ENCODE measurements at regions not wholly inside any gene's neighbourhood (a gene's known extent, or its start where the extent isn't known, plus 50 kb on each side); places are given as distances from the start of the nearest gene placed in this dataset.

DNA sequence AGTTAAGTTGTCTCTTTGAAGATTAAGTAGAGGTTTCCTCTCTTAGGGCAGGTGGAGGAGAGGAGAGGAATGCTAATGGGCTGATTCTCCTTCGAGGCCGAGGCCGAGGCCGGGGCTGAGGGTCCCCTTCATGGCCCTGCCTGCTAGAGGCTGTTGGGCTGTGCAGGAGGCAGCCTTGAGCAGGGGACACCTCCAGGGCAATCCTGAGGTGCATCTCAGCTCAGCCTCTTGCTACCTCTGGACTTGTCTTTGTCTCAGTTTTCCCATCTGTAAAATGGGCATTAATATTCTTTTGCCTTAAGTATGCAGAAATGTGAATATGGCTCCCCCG, 97.7 kb upstream of the PRR20G start:
- H3K27ac Mint-ChIP-seq, result no peak overlapping the region
- peaks cover 2% of the 10 kb centered on the region for H3K27me3 Mint-ChIP-seq
- no peaks in the 10 kb centered on the region for H3K4me1 Mint-ChIP-seq (ENCODE audit: low read depth)
- peaks cover 3% of the 10 kb centered on the region for H3K9me3 Mint-ChIP-seq (ENCODE audit: low read depth)
- H3K4me3 Mint-ChIP-seq, result no peak overlapping the region
- no peaks in the 10 kb centered on the region for H3K36me3 Mint-ChIP-seq

DNA sequence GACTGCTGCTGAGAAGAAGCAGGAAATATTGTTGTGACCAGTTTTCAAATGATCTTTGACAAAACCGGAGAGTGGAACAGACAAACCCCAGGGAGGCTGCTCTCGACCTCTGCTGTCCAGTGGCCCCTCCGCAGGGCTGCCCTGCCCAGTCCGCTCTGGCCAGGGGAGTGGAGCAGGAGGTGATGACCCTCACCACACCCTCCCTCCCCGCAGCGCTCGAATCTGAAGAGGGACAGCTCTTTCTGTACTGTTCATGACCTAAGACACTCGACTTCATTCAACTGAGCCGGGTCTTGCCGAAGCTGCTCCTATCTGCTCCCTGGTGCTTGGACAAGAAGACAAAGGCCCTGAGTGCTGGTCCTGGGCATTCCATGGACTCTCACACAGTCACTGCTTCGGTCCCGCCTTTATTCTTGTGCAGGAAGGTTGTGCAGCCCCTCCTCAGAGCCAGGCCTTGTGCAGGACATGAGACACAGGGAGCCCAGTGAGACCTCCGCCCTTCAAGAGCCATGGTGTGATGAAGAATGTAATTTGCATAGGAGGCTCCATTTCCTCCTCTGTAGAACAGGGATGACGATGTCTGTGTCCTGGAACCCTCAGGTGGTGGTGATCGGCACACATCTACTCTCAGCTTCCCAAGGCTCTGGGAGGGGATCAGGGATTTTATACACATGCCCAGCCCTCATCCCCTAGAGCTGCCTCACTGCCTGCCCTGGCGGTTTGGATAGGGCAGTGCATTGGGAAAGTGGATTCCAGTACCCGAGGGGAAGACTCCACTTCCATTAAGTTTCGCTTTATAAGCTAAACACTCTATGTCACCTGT, 97.1 kb upstream of the PRR20G start:
- Mint-ChIP-seq H3K27ac (no peak overlapping the region), H3K27me3 (peaks cover 2% of the 10 kb centered on the region), H3K4me3 (no peak overlapping the region), H3K36me3 (no peaks in the 10 kb centered on the region), H3K9me3 (ENCODE audit: low read depth) (peaks cover 3% of the 10 kb centered on the region), H3K4me1 (ENCODE audit: low read depth) (no peaks in the 10 kb centered on the region)

DNA sequence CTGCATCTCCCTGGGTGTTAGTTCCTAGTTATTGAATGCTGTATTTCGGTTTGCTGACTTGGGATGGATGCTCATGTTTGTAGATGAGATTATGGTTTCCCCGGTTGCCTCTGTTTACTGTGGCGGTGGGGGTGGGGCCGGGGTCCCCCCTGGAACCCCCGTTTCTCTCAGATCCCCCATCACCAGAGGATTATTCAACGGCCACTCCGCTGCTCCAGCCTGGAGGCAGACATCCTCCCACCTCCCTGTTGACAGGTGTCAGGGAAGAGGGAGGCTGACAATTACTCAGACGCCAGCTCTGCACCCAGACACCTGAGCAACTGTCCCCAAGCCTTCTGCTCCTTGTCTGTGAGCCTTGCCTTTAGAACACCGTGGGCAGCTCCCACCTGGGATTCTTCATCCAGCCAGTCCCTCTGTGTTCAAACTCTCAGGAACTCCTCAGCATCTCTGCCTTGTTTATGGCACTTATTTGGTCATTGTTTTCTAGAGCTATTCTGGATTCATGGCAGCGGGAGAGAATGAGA, 95.9 kb upstream of the PRR20G start:
- H3K9me3 Mint-ChIP-seq (ENCODE audit: low read depth), result peaks cover 3% of the 10 kb centered on the region
- no peak overlapping the region for H3K27ac Mint-ChIP-seq
- H3K4me1 Mint-ChIP-seq (ENCODE audit: low read depth), result no peaks in the 10 kb centered on the region
- H3K36me3 Mint-ChIP-seq, result no peaks in the 10 kb centered on the region
- H3K4me3 Mint-ChIP-seq, result no peak overlapping the region
- H3K27me3 Mint-ChIP-seq, result peaks cover 2% of the 10 kb centered on the region

DNA sequence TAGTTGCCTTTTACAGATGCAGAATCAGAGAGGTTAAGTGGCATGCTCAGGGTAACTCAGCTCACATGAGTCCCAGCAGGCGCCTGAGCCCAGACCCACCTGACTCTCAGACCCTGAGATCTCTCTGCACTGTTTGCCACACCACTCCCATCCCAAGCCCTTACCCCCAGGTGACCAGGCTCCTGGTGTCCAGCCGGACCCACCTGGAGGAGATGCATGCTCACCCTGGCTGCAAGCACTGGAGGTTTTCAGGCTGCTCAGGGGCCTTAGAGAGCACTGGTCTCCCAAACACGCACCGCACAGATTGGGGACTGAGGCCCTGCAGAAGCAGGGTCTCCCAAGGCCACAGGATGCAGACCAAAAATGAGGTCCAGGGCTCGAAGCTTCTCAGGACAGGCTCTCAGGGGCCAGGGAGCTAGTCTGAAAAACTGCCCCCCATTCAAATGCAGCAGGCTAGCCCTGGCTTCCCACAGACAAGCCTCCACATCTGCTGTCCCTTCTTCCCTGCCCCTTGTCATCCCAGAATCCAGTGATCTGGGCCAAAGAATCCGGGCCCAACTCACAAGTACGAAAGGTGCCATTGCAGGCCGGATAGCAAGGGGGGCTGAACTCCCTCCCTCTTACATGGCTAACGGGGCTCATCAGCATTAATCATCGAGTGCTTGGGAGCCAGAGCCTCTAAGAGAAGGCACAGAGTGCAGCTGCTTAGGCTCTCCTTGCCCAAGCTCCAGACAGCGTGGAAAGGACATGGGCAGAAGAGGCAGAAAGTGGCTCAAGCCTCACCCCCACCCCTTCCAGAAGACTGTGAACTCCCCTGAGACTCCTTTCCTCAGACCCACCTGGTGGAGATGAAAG, 90.2 kb upstream of the PRR20G start:
- Mint-ChIP-seq H3K27ac (no peak overlapping the region), H3K27me3 (peaks cover 2% of the 10 kb centered on the region), H3K36me3 (no peaks in the 10 kb centered on the region), H3K9me3 (ENCODE audit: low read depth) (peaks cover 8% of the 10 kb centered on the region), H3K4me1 (ENCODE audit: low read depth) (no peaks in the 10 kb centered on the region), H3K4me3 (no peak overlapping the region)

DNA sequence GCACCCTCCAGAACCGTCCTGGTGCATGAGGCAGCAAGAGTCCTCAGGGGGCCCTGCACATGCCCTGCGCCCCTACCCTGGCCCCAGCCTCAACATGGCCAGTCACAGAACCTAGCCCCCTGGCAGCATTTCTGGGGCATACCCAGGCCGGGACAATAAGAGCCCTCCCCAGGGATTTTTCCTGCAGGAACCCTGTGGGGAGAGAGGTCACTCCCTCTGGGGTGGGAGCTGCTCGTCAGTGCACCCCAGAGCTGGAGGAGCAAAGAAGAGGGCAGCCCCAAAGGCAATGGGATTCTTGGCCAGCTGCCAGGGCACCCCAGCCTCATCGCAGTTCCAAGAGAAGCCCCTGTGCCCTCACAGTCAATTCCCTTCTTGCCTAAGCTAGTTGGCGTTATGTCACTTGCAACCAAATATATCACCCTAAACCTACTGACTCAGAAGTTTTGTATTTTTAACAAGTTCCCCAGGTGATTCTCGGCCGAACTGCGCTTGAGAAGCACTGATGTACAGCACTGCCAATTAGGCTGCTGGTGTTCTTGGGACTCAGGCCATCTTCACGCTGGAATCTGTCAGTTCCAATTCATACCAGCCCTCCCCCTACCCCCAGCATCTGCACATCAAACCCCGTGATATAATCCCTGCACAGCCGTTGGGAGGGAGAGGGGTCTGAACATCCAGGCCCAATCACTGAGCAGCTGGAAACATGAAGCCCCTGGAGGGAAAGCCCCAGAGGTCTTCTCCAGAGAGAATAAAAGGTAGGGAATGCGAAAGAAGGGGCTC, 87.5 kb upstream of the PRR20G start:
- Mint-ChIP-seq H3K27me3 (peaks cover under 1% of the 10 kb centered on the region), H3K36me3 (no peaks in the 10 kb centered on the region), H3K27ac (no peak overlapping the region), H3K4me3 (no peak overlapping the region), H3K4me1 (ENCODE audit: low read depth) (no peaks in the 10 kb centered on the region), H3K9me3 (ENCODE audit: low read depth) (peaks cover 5% of the 10 kb centered on the region)

DNA sequence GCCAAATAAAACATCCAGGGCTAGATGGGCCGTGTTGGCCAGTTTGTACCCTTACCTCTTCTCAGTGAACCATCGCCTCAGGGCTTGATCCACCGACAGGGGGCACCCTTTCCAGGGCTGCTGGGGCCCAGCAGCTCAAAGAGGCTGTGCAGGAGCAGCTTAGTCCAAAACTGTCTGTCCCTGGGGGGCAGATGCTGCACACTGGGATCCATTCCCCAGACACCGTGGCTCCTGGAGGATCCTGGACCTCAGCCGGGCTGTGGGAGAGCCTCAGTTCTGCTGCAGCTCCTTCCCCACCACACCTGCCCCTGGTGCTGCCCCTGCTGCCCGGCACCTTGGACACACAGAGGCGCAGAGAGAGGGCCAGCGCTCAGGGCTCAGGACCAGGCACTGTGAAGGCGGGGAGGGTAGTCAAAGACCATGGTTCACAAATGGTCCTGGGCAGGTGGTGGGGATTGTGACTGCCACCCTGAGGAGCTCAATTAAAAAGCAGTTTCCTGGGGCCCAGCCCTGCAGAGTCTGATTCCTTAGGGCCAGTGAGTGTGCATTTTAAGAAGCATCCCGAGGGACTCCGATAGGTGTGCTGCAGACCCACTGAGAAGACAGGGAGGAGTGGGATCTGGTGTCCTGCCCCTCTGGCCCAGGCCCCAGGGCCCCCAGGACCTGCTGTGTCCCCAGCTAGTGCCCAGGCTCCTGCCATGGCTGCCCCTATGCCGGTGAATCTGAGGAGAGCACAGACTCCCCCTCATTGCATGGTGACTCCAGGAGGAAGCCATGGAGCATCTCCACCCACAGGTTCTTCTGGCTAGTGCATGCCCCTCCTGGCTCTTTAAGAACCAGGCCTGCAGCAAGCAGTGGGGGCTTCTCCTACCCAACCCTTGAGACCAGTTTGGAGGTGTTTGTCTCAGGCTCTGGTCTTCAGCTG, 86.5 kb upstream of the PRR20G start:
- Mint-ChIP-seq H3K4me1 (ENCODE audit: low read depth) (no peaks in the 10 kb centered on the region), H3K36me3 (no peaks in the 10 kb centered on the region), H3K27ac (no peak overlapping the region), H3K4me3 (no peak overlapping the region), H3K9me3 (ENCODE audit: low read depth) (peaks cover 5% of the 10 kb centered on the region), H3K27me3 (peaks cover 3% of the 10 kb centered on the region)

DNA sequence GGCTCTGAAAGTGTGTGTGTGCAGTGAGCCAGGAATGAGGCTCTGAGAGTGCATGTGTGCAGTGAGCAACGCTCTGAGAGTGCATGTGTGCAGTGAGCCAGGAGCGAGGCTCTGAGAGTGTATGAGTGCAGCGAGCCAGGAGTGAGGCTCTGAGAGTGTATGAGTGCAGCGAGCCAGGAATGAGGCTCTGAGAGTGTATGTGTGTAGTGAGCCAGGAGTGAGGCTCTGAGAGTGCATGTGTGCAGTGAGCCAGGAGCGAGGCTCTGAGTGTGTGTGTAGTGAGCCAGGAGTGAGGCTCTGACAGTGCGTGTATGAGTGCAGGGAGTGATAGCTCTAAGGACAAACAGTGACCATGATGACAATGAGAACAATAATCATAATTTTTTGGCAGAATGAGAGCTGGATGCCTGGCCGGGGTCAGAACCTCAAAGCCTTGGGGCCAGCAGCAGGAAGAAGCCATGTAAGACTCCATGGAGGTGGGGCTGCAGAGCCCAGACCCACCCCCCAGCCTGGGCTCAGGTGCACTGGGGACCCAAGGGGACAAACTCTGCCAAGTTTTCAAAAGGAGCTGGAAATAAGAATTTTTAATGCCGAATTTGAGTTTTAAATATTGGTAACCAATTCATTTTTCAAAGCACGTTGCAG, 85.7 kb upstream of the PRR20G start:
- Mint-ChIP-seq H3K36me3 (no peaks in the 10 kb centered on the region), H3K4me1 (ENCODE audit: low read depth) (no peaks in the 10 kb centered on the region), H3K9me3 (ENCODE audit: low read depth) (peaks cover 5% of the 10 kb centered on the region), H3K27ac (no peak overlapping the region), H3K27me3 (peaks cover 3% of the 10 kb centered on the region), H3K4me3 (no peak overlapping the region)

DNA sequence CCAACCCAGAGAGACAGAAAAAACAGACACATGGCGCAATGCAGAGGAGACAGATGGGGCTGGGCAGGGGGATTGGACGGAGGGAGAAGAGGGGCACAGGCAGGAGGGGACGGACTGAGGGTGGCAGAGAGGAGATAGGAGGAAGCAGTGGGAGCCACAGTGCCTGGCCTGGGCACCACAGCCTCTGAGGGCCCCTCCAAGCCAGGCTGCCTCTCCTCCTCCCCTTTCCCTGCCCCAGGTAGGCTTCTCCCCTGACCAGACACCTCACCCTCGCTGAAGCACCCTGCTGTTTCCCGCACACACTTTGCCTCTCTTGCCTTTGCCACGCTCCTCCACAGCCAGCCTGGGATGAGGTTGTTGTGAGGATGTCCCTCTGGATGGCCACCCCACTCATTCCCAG, 84.0 kb upstream of the PRR20G start:
- no peak overlapping the region for H3K27ac Mint-ChIP-seq
- H3K27me3 Mint-ChIP-seq, result peaks cover 3% of the 10 kb centered on the region

DNA sequence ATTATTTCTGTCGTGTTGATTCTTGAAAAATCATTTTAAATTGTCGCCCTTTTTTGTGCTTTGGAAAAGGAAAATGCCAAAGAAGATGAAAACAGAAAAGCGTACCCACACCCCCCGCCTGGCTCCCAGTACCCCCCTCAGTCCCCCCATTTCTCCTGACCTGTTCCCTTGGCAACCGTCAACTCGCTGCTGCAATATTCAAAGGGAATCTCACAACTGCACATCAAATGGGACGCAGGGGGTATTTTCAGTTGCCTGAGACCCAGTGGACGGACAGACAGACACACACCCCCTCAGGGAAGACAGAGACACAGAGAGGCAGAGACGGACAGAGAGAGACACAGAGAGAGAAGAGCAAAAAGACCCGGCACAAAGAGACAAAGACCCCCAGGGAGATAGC, 83.5 kb upstream of the PRR20G start:
- peaks cover 3% of the 10 kb centered on the region for H3K27me3 Mint-ChIP-seq
- no peak overlapping the region for H3K27ac Mint-ChIP-seq
- no peak overlapping the region for H3K4me3 Mint-ChIP-seq
- H3K36me3 Mint-ChIP-seq, result no peaks in the 10 kb centered on the region
- H3K9me3 Mint-ChIP-seq (ENCODE audit: low read depth), result peaks cover 4% of the 10 kb centered on the region
- no peaks in the 10 kb centered on the region for H3K4me1 Mint-ChIP-seq (ENCODE audit: low read depth)

More for the DNA sequence above, 84.0 kb upstream of the PRR20G start:
- no peak overlapping the region for H3K4me3 Mint-ChIP-seq
- no peaks in the 10 kb centered on the region for H3K4me1 Mint-ChIP-seq (ENCODE audit: low read depth)
- peaks cover 5% of the 10 kb centered on the region for H3K9me3 Mint-ChIP-seq (ENCODE audit: low read depth)
- no peaks in the 10 kb centered on the region for H3K36me3 Mint-ChIP-seq

DNA sequence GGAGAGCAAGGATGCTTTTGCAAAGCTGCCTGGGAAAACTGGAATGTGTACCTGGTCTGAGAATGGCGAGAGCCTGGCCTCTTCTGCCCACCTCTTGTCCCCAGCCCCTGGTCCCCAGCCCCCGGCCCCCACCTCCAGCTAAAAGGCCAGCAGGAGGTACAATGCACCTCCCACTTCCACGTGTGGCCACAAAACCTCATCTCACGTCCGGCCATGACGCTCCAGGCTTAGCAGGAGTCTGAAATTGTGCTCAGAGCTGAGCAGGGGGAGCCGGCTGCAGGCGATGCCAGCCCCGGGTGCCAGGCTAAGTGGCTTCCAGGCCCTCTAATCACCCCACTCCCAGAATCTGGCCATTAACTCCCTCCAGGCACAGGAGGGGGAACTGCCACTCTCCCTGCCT, 83.1 kb upstream of the PRR20G start:
- no peaks in the 10 kb centered on the region for H3K4me1 Mint-ChIP-seq (ENCODE audit: low read depth)
- H3K36me3 Mint-ChIP-seq, result no peaks in the 10 kb centered on the region
- peaks cover 3% of the 10 kb centered on the region for H3K27me3 Mint-ChIP-seq
- H3K9me3 Mint-ChIP-seq (ENCODE audit: low read depth), result no peaks in the 10 kb centered on the region
- H3K4me3 Mint-ChIP-seq, result no peak overlapping the region
- H3K27ac Mint-ChIP-seq, result no peak overlapping the region

DNA sequence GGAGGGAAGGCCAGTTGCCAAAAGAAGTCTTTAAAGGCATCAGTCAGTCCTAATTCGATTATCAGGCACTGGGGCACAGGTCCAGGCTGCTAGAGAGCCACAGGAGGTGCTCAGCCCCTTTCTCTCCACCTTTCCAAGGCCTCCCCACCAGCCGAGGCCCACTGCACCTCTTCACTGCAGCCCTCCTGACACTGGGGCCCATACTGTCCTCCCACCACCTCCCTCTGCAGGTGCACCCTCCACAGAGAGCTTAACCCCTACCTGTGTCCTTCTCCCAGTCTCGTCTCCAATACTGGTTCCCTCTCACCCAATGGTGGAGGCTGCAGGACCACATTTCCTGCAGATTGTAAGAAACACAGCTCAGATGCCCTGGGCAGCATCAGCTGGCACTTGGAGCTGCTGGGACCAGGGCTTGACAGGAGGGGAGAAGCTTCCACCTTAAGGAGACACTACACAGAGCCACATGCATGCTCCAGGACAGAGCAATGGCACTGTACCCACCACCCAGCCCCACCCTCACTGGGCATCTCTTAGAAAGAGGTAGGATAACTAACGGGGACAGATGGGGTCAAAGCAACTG, 81.6 kb upstream of the PRR20G start:
- Mint-ChIP-seq H3K36me3 (no peaks in the 10 kb centered on the region), H3K27ac (no peak overlapping the region), H3K4me3 (no peak overlapping the region), H3K9me3 (ENCODE audit: low read depth) (no peaks in the 10 kb centered on the region), H3K4me1 (ENCODE audit: low read depth) (no peaks in the 10 kb centered on the region), H3K27me3 (peaks cover 3% of the 10 kb centered on the region)

DNA sequence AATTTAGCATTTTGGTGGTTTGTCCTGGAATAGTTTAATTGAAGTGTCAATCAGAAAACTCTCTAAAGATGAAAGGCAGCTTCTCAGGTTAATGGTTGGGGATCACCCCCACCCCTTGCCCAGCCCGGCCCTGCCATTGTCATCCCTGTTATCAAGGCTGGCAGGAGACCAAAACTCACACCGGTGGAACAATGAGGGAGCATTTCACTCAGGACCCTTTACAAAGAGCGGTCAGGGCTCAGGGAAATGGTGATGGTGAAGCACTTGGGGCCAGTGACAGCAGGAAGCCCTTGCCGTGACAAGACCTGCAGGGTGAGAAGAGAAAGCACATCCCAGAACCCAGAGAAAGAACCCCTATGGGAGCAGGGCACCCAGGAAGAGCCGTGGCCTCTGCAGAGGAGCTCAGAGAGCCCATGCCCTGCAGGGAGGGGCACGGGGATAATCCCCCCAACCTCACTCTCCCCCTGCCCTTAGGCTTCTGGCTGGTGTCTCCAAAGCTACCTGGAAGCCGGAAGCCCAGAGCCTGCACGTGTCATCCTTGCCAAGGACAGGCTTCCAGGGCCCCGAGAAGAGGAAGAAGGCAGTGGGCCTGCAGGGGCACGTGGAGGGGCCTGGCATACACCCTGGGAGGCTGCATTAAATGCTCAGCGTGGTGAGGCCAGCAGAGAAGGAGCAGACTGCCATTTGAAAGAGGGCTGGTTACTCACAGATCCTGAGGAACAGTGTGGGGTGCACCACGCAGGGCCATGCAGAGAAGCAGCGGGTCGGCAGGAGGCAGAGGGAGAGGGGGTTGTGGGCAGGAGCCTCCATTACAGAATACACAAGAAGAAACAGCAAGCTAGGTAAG, 80.6 kb upstream of the PRR20G start:
- Mint-ChIP-seq H3K4me3 (no peak overlapping the region), H3K9me3 (ENCODE audit: low read depth) (no peaks in the 10 kb centered on the region), H3K36me3 (no peaks in the 10 kb centered on the region), H3K4me1 (ENCODE audit: low read depth) (no peaks in the 10 kb centered on the region), H3K27me3 (peaks cover 3% of the 10 kb centered on the region), H3K27ac (no peak overlapping the region)

DNA sequence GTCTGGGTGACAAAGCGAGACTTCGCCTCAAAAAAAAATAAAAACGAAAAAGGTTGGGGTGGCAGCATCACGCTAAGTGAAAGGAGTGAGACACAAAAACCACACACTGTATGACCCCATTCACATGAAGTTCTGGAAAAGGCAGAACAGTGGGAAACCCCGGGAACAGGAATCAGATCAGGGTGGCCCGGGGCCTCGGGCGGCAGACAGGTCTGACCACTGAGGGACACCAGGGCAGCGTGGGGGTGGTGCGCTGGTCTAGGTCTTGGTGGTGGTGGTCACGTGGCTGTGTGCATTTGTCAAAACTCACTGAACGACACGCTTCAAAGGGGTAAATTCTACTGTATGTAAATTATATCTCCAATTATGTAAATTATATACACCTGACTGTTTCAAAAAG, 79.7 kb upstream of the PRR20G start:
- Mint-ChIP-seq H3K27me3 (peaks cover 3% of the 10 kb centered on the region), H3K4me1 (ENCODE audit: low read depth) (no peaks in the 10 kb centered on the region), H3K9me3 (ENCODE audit: low read depth) (no peaks in the 10 kb centered on the region), H3K4me3 (no peak overlapping the region), H3K27ac (no peak overlapping the region), H3K36me3 (no peaks in the 10 kb centered on the region)
